ENCODE measurements at regions not wholly inside any gene's neighbourhood (a gene's known extent, or its start where the extent isn't known, plus 50 kb on each side); places are given as distances from the start of the nearest gene placed in this dataset.
"Not testable (repeated sequence)": the region's sequence is repeated elsewhere in the genome, so short reads cannot be mapped to it uniquely, and the experiment has no call there.

GRCh38 chr5:105868038-105868780, 1802.5 kb downstream of the EFNA5 start:
- DNase-seq (ENCODE audit: low read depth in 2 of 2) = no peak

- no peak for DNase-seq (ENCODE audit: low read depth in 2 of 2)
Measured at GRCh38 chr5:105865834-105866233, 1804.9 kb downstream of the EFNA5 start.

GRCh38 chr5:105859350-105859749, 1811.4 kb downstream of the EFNA5 start:
- not testable (repeated sequence) for DNase-seq (ENCODE audit: low read depth in 2 of 2)

- no peak for DNase-seq (ENCODE audit: low read depth in 2 of 2)
Measured at GRCh38 chr5:105849701-105850100, 1821.0 kb downstream of the EFNA5 start.

- DNase-seq (ENCODE audit: low read depth in 2 of 2) = no peak
Measured at GRCh38 chr5:105840800-105841199, 1829.9 kb downstream of the EFNA5 start.

- no peak for DNase-seq (ENCODE audit: low read depth in 2 of 2)
Measured at GRCh38 chr5:105836887-105837286, 1833.8 kb downstream of the EFNA5 start.

- no peak for DNase-seq (ENCODE audit: low read depth in 2 of 2)
Measured at GRCh38 chr5:105836268-105836667, 1834.5 kb downstream of the EFNA5 start.

- DNase-seq (ENCODE audit: low read depth in 2 of 2) = no peak
Measured at GRCh38 chr5:105828821-105829220, 1841.9 kb downstream of the EFNA5 start.

- no peak for DNase-seq (ENCODE audit: low read depth in 2 of 2)
Measured at GRCh38 chr5:105821800-105822199, 1848.9 kb downstream of the EFNA5 start.

- no peak for DNase-seq (ENCODE audit: low read depth in 2 of 2)
Measured at GRCh38 chr5:105817914-105818313, 1852.8 kb downstream of the EFNA5 start.

GRCh38 chr5:105817416-105817815, 1853.3 kb downstream of the EFNA5 start:
- DNase-seq (ENCODE audit: low read depth in 2 of 2) = no peak

GRCh38 chr5:105816961-105817360, 1853.8 kb downstream of the EFNA5 start:
- no peak for DNase-seq (ENCODE audit: low read depth in 2 of 2)

- no peak for DNase-seq (ENCODE audit: low read depth in 2 of 2)
Measured at GRCh38 chr5:105812304-105812703, 1858.4 kb downstream of the EFNA5 start.

GRCh38 chr5:105807951-105808350, 1862.8 kb downstream of the EFNA5 start:
- DNase-seq (ENCODE audit: low read depth in 2 of 2) = no peak

- DNase-seq (ENCODE audit: low read depth in 2 of 2) = no peak
Measured at GRCh38 chr5:105807290-105807689, 1863.4 kb downstream of the EFNA5 start.

- DNase-seq (ENCODE audit: low read depth in 2 of 2) = no peak
Measured at GRCh38 chr5:105806596-105806995, 1864.1 kb downstream of the EFNA5 start.

- no peak for DNase-seq (ENCODE audit: low read depth in 2 of 2)
Measured at GRCh38 chr5:105803431-105803830, 1867.3 kb downstream of the EFNA5 start.

- DNase-seq (ENCODE audit: low read depth in 2 of 2) = no peak
Measured at GRCh38 chr5:105794578-105794977, 1876.2 kb downstream of the EFNA5 start.

GRCh38 chr5:105789246-105789645, 1881.5 kb downstream of the EFNA5 start:
- DNase-seq (ENCODE audit: low read depth in 2 of 2) = no peak

GRCh38 chr5:105783811-105784210, 1886.9 kb downstream of the EFNA5 start:
- no peak for DNase-seq (ENCODE audit: low read depth in 2 of 2)

GRCh38 chr5:105782501-105782900, 1888.2 kb downstream of the EFNA5 start:
- DNase-seq (ENCODE audit: low read depth in 2 of 2) = no peak

GRCh38 chr5:105773241-105773640, 1897.5 kb downstream of the EFNA5 start:
- no peak for DNase-seq (ENCODE audit: low read depth in 2 of 2)

GRCh38 chr5:105767267-105767666, 1903.5 kb downstream of the EFNA5 start:
- no peak for DNase-seq (ENCODE audit: low read depth in 2 of 2)

GRCh38 chr5:105762728-105763127, 1908.0 kb downstream of the EFNA5 start:
- DNase-seq (ENCODE audit: low read depth in 2 of 2) = no peak

Measured in dermis microvascular lymphatic vessel endothelial cell (primary cell).